IMR-90 (cell line): ENCODE measurements at regions not wholly inside any gene's neighbourhood (a gene's known extent, or its start where the extent isn't known, plus 50 kb on each side); places are given as distances from the start of the nearest gene placed in this dataset.

Experiments used
- ATAC-seq: fragments of 200-7000 bp; cut with Tn5 transposase; 2 replicates; pipeline ENCODE4 v1.9.1; 2020; ENCODE audit warnings: low read depth, mild to moderate bottlenecking, moderate library complexity
- BruUV-seq: library from RNA; stranded (reverse); fragments of 400-500 nt; replicated peaks from 2 replicates; lab custom pipeline; 2021; lab: Mats Ljungman, UMichigan
- CTCF ChIA-PET: fragments of 300-600 bp; formaldehyde crosslinking; extraction: SDS; loops from one replicate; lab custom pipeline; 2021; ENCODE audit warnings: antibody characterized with exemption; lab: Yijun Ruan, JAX
- POLR2A ChIA-PET: fragments of 300-600 bp; sonication (Branson Sonifier 250); formaldehyde crosslinking; loops from one replicate; lab custom pipeline; 2022; ENCODE audit warnings: antibody characterized with exemption; ENCODE audit not compliant: unreplicated experiment; lab: Charles Lee
- DNase-seq: peaks from one replicate; pipeline ENCODE4 v3.0.0; 2013
- H2AFZ ChIP-seq: replicated peaks from 2 replicates; pipeline ENCODE3; 2013; ENCODE audit warnings: low read length, mild to moderate bottlenecking; ENCODE audit not compliant: poor library complexity
- H2AK5ac ChIP-seq: 2 replicates; pipeline ENCODE4 v1.6.1; 2013; ENCODE audit warnings: low read depth, low read length, inconsistent platforms
- H2AK9ac ChIP-seq: replicated peaks from 2 replicates; pipeline ENCODE3; 2013; ENCODE audit warnings: mild to moderate bottlenecking, low read depth, low read length, moderate library complexity; ENCODE audit not compliant: poor library complexity
- H2BK120ac ChIP-seq: 2 replicates; pipeline ENCODE4 v1.6.1; 2013; ENCODE audit warnings: low read depth, low read length, inconsistent platforms
- H2BK15ac ChIP-seq: 3 replicates; pipeline ENCODE4 v1.6.1; 2013; ENCODE audit warnings: low read depth, low read length, inconsistent platforms
- H2BK20ac ChIP-seq: 2 replicates; pipeline ENCODE4 v1.6.1; 2013; ENCODE audit warnings: low read depth, mild to moderate bottlenecking, inconsistent platforms, low read length, moderate library complexity
- H2BK5ac ChIP-seq: 2 replicates; pipeline ENCODE4 v1.6.1; 2013; ENCODE audit warnings: mild to moderate bottlenecking, low read depth, low read length, inconsistent platforms; ENCODE audit not compliant: poor library complexity, severe bottlenecking
- H3K14ac ChIP-seq: replicated peaks from 2 replicates; pipeline ENCODE4 v1.6.1; 2013; ENCODE audit warnings: low read depth, low read length, inconsistent platforms
- H3K18ac ChIP-seq: 2 replicates; pipeline ENCODE4 v1.6.1; 2013; ENCODE audit warnings: low read depth, low read length, control low read depth
- H3K23ac ChIP-seq: 2 replicates; pipeline ENCODE4 v1.6.1; 2013; ENCODE audit warnings: low read depth, low read length, inconsistent platforms
- H3K27ac ChIP-seq: 2 replicates; pipeline ENCODE4 v1.5.1; 2013; ENCODE audit warnings: mild to moderate bottlenecking, control low read depth, low read length; ENCODE audit not compliant: insufficient read depth
- H3K27me3 ChIP-seq: 2 replicates; pipeline ENCODE4 v1.6.1; 2013; ENCODE audit warnings: low read length; ENCODE audit not compliant: control insufficient read depth, insufficient read depth
- H3K36me3 ChIP-seq: 2 replicates; pipeline ENCODE4 v1.6.1; 2013; ENCODE audit warnings: low read length, mixed read lengths; ENCODE audit not compliant: control insufficient read depth, insufficient read depth
- H3K4ac ChIP-seq: 2 replicates; pipeline ENCODE4 v1.6.1; 2013; ENCODE audit warnings: low read depth, low read length, inconsistent platforms
- H3K4me1 ChIP-seq: 2 replicates; pipeline ENCODE4 v1.6.1; 2013; ENCODE audit warnings: low read length, mixed read lengths; ENCODE audit not compliant: control insufficient read depth, insufficient read depth
- H3K4me2 ChIP-seq: 2 replicates; pipeline ENCODE4 v1.6.1; 2013; ENCODE audit warnings: low read depth, mild to moderate bottlenecking, control low read depth, low read length, moderate library complexity
- H3K4me3 ChIP-seq: 2 replicates; pipeline ENCODE4 v1.5.1; 2013; ENCODE audit warnings: low read depth, mild to moderate bottlenecking, control low read depth, low read length, moderate library complexity; ENCODE audit not compliant: insufficient read depth
- H3K56ac ChIP-seq: 2 replicates; pipeline ENCODE4 v1.6.1; 2013; ENCODE audit warnings: low read length, inconsistent platforms; ENCODE audit not compliant: insufficient read depth; ENCODE audit errors: extremely low read depth
- H3K79me1 ChIP-seq, 2 experiments: 2 replicates each; pipeline ENCODE4 v1.6.1; 2013; ENCODE audit warnings: low read length in 2 of 2, inconsistent platforms in 1 of 2, low read depth in 1 of 2
- H3K9ac ChIP-seq: 2 replicates; pipeline ENCODE4 v1.6.1; 2013; ENCODE audit warnings: low read depth, low read length, control low read depth
- H3K9me1 ChIP-seq: 2 replicates; pipeline ENCODE4 v1.6.1; 2013; ENCODE audit warnings: low read length, inconsistent platforms; ENCODE audit not compliant: insufficient read depth
- H3K9me3 ChIP-seq: 2 replicates; pipeline ENCODE4 v1.6.1; 2013; ENCODE audit warnings: low read length; ENCODE audit not compliant: control insufficient read depth, insufficient read depth
- H4K20me1 ChIP-seq: 2 replicates; pipeline ENCODE4 v1.6.1; 2013; ENCODE audit warnings: low read length, inconsistent platforms; ENCODE audit not compliant: insufficient read depth
- H4K5ac ChIP-seq: 2 replicates; pipeline ENCODE4 v1.6.1; 2013; ENCODE audit warnings: mild to moderate bottlenecking, low read depth, low read length, control low read depth
- H4K8ac ChIP-seq, 2 experiments: 2 replicates each; pipeline ENCODE4 v1.6.1; 2013; ENCODE audit warnings: low read depth in 2 of 2, low read length in 2 of 2, control low read depth in 1 of 2, inconsistent platforms in 1 of 2
- H4K91ac ChIP-seq: 2 replicates; pipeline ENCODE4 v1.6.1; 2013; ENCODE audit warnings: low read depth, low read length, inconsistent platforms; ENCODE audit not compliant: insufficient read depth
- BHLHE40 ChIP-seq: fragments of 150-350 bp; IDR thresholded peaks from 2 replicates; pipeline ENCODE4 v1.6.1; 2016; ENCODE audit warnings: mild to moderate bottlenecking, low read depth, low read length
- CEBPB ChIP-seq: IDR thresholded peaks from 2 replicates; pipeline ENCODE4 v1.6.1; 2012; ENCODE audit warnings: low read depth, low read length, improper control_type of control experiment
- CHD1 ChIP-seq: IDR thresholded peaks from 2 replicates; pipeline ENCODE4 v1.6.1; 2012; ENCODE audit warnings: low read depth, low read length, improper control_type of control experiment
- FOS ChIP-seq: fragments of 150-350 bp; IDR thresholded peaks from 2 replicates; pipeline ENCODE4 v1.6.1; 2016; ENCODE audit warnings: low read depth, low read length
- MAFK ChIP-seq: IDR thresholded peaks from 2 replicates; pipeline ENCODE4 v1.6.1; 2012; ENCODE audit warnings: low read depth, low read length, improper control_type of control experiment
- MAZ ChIP-seq: IDR thresholded peaks from 2 replicates; pipeline ENCODE4 v1.6.1; 2012; ENCODE audit warnings: low read depth, mild to moderate bottlenecking, low read length, improper control_type of control experiment, moderate library complexity, borderline replicate concordance
- MXI1 ChIP-seq: IDR thresholded peaks from 2 replicates; pipeline ENCODE4 v1.6.1; 2012; ENCODE audit warnings: low read depth, mild to moderate bottlenecking, low read length, moderate library complexity, borderline replicate concordance
- NFE2L2 ChIP-seq: fragments of 150-350 bp; IDR thresholded peaks from 2 replicates; pipeline ENCODE4 v1.6.1; 2016; ENCODE audit warnings: low read depth, mild to moderate bottlenecking, low read length
- POLR2A ChIP-seq: IDR thresholded peaks from 2 replicates; pipeline ENCODE4 v1.6.1; 2012; ENCODE audit warnings: mild to moderate bottlenecking, low read depth, low read length
- RAD21 ChIP-seq: IDR thresholded peaks from 2 replicates; pipeline ENCODE4 v1.6.1; 2012; ENCODE audit warnings: low read length, improper control_type of control experiment
- RCOR1 ChIP-seq: IDR thresholded peaks from 2 replicates; pipeline ENCODE4 v1.6.1; 2012; ENCODE audit warnings: mild to moderate bottlenecking, low read length, improper control_type of control experiment; ENCODE audit not compliant: insufficient replicate concordance
- RFX5 ChIP-seq: IDR thresholded peaks from 2 replicates; pipeline ENCODE4 v1.8.0; 2012; ENCODE audit warnings: low read depth, mild to moderate bottlenecking, low read length, moderate library complexity
- SMC3 ChIP-seq: fragments of 150-350 bp; IDR thresholded peaks from 2 replicates; pipeline ENCODE4 v1.6.1; 2016; ENCODE audit warnings: low read depth, mild to moderate bottlenecking, antibody characterized with exemption, low read length, moderate library complexity
- WGBS, 2 experiments: methylation state at CpG; one replicate each; pipeline versions ENCODE4 v1.1.5 to v1.1.7; 2013; ENCODE audit warnings: missing lambda C conversion rate in 2 of 2; ENCODE audit not compliant: insufficient read length in 1 of 2; ENCODE audit errors: extremely low coverage in 2 of 2; 5-methylcytosine and 5-hydroxymethylcytosine counted together
- dilution Hi-C: fragments of 300-500 bp; cut with HindIII; formaldehyde crosslinking; loops from one replicate; pipeline ENCODE4 v1.14.3; 2018; ENCODE audit warnings: low sequenced_read_pairs; ENCODE audit not compliant: unreplicated experiment
- in situ Hi-C: fragments of 300-500 bp; cut with MboI; formaldehyde crosslinking; loops from 3 replicates; pipeline ENCODE4 v1.14.3; 2019; ENCODE audit warnings: low sequenced_read_pairs, inconsistent platforms, mixed read lengths
- intact Hi-C: fragments of 100-400 bp; cut with micrococcal nuclease; formaldehyde crosslinking; loops from 2 replicates; pipeline ENCODE4 v1.10.0; 2022
- TF ChIP-seq, protein P1 (sequence below): conservative IDR thresholded peaks from 2 replicates; pipeline ENCODE4 v1.5.1; 2012; ENCODE audit warnings: mild to moderate bottlenecking, low read depth, low read length, improper control_type of control experiment
- TF ChIP-seq, protein P2 (sequence below): fragments of 150-350 bp; IDR thresholded peaks from 2 replicates; pipeline ENCODE4 v1.6.1; 2017; ENCODE audit warnings: mild to moderate bottlenecking, antibody characterized with exemption, low read length, low read depth
- TF ChIP-seq, protein P3 (sequence below): fragments of 150-350 bp; IDR thresholded peaks from 2 replicates; pipeline ENCODE4 v1.6.1; 2016; ENCODE audit warnings: low read depth, mild to moderate bottlenecking, low read length, moderate library complexity, borderline replicate concordance

DNA sequence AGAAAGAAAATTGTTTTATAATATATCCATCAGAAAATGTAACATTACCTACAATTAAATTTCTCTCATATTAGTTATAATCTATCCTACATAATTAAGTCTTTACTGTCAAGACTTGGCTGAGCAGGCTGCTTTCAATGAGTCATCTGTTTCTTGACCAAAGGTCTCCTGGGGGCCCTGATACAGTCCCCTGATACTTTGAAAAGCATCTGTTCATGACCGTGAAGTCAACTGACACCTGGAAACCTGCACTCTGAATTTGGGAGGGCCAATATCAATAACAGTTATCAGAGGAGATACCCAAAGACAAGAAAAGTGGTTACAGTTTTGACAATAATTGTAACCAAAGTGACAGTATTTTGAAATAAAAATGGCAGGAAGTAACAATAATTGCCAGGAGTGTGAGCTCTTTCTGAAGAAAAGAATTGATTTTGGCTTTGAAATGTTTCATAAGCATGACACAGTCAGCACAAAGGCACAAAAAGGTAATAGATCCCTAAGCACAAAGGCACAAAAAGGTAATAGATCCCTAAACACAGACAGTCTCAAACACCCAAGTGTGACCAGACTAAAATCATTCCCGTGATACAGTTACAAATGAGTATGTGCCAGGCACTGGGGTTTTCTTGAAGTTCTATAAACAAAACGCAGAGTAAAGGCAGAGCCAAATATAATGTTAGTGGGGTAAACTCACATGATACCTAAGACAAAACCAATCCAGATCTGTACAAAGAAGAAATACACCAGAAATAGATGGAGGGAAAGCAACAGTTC is 260.7 kb downstream of the PLOD2 start:
- Histone ChIP-seq H2BK15ac (no peak overlapping the region), H2BK5ac (no peak overlapping the region), H3K9me1 (no peaks in the 10 kb centered on the region), H3K23ac (no peak overlapping the region), H3K4me3 (no peak overlapping the region), H3K79me1 (no peaks in the 10 kb centered on the region), H4K91ac (no peak overlapping the region), H2BK20ac (no peak overlapping the region), H3K27me3 (no peaks in the 10 kb centered on the region), H3K4ac (no peak overlapping the region), H2AFZ (no peak overlapping the region), H3K36me3 (no peaks in the 10 kb centered on the region), H3K4me1 (no peaks in the 10 kb centered on the region), H3K4me2 (no peak overlapping the region), H3K18ac (no peak overlapping the region), H3K56ac (no peak overlapping the region), H4K20me1 (no peaks in the 10 kb centered on the region), H3K9me3 (no peaks in the 10 kb centered on the region), H4K5ac (no peak overlapping the region), H3K27ac (no peak overlapping the region), H3K14ac (no peak overlapping the region), H4K8ac (no peak overlapping the region), H2AK9ac (no peak overlapping the region), H3K9ac (no peak overlapping the region), H2BK120ac (no peak overlapping the region), H2AK5ac (no peak overlapping the region)
- WGBS, 2 experiments = no CpG with 5 or more reads among the region's 3 CpGs
- DNase-seq (no peak), ATAC-seq (no peak)
- CTCF ChIA-PET = no interaction called here
- TF ChIP-seq MXI1 = no peak
- TF ChIP-seq MAZ = no peak
- no peak for TF ChIP-seq MAFK
- no peak for TF ChIP-seq BHLHE40
- no peak for TF ChIP-seq RAD21
- TF ChIP-seq NFE2L2 = no peak
- TF ChIP-seq CHD1 = no peak
- TF ChIP-seq FOS = no peak
- TF ChIP-seq, protein P1, sequence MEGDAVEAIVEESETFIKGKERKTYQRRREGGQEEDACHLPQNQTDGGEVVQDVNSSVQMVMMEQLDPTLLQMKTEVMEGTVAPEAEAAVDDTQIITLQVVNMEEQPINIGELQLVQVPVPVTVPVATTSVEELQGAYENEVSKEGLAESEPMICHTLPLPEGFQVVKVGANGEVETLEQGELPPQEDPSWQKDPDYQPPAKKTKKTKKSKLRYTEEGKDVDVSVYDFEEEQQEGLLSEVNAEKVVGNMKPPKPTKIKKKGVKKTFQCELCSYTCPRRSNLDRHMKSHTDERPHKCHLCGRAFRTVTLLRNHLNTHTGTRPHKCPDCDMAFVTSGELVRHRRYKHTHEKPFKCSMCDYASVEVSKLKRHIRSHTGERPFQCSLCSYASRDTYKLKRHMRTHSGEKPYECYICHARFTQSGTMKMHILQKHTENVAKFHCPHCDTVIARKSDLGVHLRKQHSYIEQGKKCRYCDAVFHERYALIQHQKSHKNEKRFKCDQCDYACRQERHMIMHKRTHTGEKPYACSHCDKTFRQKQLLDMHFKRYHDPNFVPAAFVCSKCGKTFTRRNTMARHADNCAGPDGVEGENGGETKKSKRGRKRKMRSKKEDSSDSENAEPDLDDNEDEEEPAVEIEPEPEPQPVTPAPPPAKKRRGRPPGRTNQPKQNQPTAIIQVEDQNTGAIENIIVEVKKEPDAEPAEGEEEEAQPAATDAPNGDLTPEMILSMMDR = no peak
- TF ChIP-seq, protein P2, sequence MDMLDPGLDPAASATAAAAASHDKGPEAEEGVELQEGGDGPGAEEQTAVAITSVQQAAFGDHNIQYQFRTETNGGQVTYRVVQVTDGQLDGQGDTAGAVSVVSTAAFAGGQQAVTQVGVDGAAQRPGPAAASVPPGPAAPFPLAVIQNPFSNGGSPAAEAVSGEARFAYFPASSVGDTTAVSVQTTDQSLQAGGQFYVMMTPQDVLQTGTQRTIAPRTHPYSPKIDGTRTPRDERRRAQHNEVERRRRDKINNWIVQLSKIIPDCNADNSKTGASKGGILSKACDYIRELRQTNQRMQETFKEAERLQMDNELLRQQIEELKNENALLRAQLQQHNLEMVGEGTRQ = no peak
- no peak for TF ChIP-seq CEBPB
- TF ChIP-seq RCOR1 = no peak
- TF ChIP-seq RFX5 = no peak
- no peak for TF ChIP-seq POLR2A
- TF ChIP-seq, protein P3, sequence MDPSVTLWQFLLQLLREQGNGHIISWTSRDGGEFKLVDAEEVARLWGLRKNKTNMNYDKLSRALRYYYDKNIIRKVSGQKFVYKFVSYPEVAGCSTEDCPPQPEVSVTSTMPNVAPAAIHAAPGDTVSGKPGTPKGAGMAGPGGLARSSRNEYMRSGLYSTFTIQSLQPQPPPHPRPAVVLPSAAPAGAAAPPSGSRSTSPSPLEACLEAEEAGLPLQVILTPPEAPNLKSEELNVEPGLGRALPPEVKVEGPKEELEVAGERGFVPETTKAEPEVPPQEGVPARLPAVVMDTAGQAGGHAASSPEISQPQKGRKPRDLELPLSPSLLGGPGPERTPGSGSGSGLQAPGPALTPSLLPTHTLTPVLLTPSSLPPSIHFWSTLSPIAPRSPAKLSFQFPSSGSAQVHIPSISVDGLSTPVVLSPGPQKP = no peak
- TF ChIP-seq SMC3 = no peak
- intact Hi-C loops = no loop called here
- BruUV-seq = no TSS peak
- dilution Hi-C loops = no loop called here
- in situ Hi-C loops = no loop called here
- POLR2A ChIA-PET = no interaction called here
